Endothelial cell of umbilical vein (primary cell): ENCODE measurements at regions not wholly inside any gene's neighbourhood (a gene's known extent, or its start where the extent isn't known, plus 50 kb on each side); places are given as distances from the start of the nearest gene placed in this dataset.

Experiments used
- BruUV-seq: library from RNA; stranded (reverse); fragments of 400-500 nt; replicated peaks from 2 replicates; lab custom pipeline; 2021; lab: Mats Ljungman, UMichigan
- CTCF ChIA-PET: fragments of 300-600, 350-600 bp; sonication (Branson Sonifier 250); formaldehyde crosslinking; loops from one replicate; lab custom pipeline; 2021; ENCODE audit warnings: antibody characterized with exemption, inconsistent platforms; lab: Charles Lee
- POLR2A ChIA-PET: fragments of 300-600, 350-600 bp; sonication (Branson Sonifier 250); formaldehyde crosslinking; loops from one replicate; lab custom pipeline; 2021; ENCODE audit warnings: antibody characterized with exemption, inconsistent platforms; lab: Charles Lee
- DNase-seq: peaks from one replicate; pipeline ENCODE4 v3.0.0-alpha.2; 2011; ENCODE audit warnings: low read depth, low spot score
- FAIRE-seq: peaks from 2 replicates; lab custom pipeline; 2011; peaks lifted over from hg19 to GRCh38; lab: Jason Lieb, UNC
- H2AFZ ChIP-seq: 2 replicates; pipeline ENCODE4 v1.6.0; 2012; ENCODE audit warnings: low read depth, low read length, control low read depth, inconsistent platforms
- H3K27ac ChIP-seq: 2 replicates; pipeline ENCODE4 v1.5.1; 2011; ENCODE audit warnings: low read depth, mild to moderate bottlenecking, control low read depth, low read length, moderate library complexity; ENCODE audit not compliant: insufficient read depth
- H3K27me3 ChIP-seq, 2 experiments: 2 replicates each; pipeline versions ENCODE4 v1.6.0 to v1.6.1; 2011; ENCODE audit warnings: low read length in 2 of 2, mixed read lengths in 1 of 2; ENCODE audit not compliant: control insufficient read depth in 2 of 2, insufficient read depth in 2 of 2
- H3K36me3 ChIP-seq, 2 experiments: 2 replicates in 1 of 2; 3 replicates in 1 of 2; pipeline ENCODE4 v1.5.1; 2011; ENCODE audit warnings: low read length in 2 of 2, mild to moderate bottlenecking in 1 of 2, moderate library complexity in 1 of 2; ENCODE audit not compliant: control insufficient read depth in 2 of 2, insufficient read depth in 2 of 2; ENCODE audit errors: extremely low read depth in 1 of 2
- H3K4me1 ChIP-seq: 3 replicates; pipeline ENCODE4 v1.5.1; 2011; ENCODE audit warnings: mild to moderate bottlenecking, low read length; ENCODE audit not compliant: control insufficient read depth, insufficient read depth; ENCODE audit errors: extremely low read depth
- H3K4me2 ChIP-seq: 2 replicates; pipeline ENCODE4 v1.6.1; 2011; ENCODE audit warnings: low read length, control low read depth, mixed read lengths; ENCODE audit not compliant: insufficient read depth
- H3K4me3 ChIP-seq, 3 experiments: fragments of 200-600 bp in 1 of 3; sonication (generic), shearing (Covaris generic) in 1 of 3; replicated peaks in 1 of 3; 2 replicates each; pipeline ENCODE4 v1.5.1; 2011 to 2016; ENCODE audit warnings: control low read depth in 3 of 3, low read length in 3 of 3, mild to moderate bottlenecking in 2 of 3, inconsistent platforms in 1 of 3, low read depth in 1 of 3, moderate library complexity in 1 of 3; ENCODE audit not compliant: insufficient read depth in 1 of 3
- H3K79me2 ChIP-seq: 2 replicates; pipeline ENCODE4 v1.6.0; 2012; ENCODE audit warnings: low read length, inconsistent platforms; ENCODE audit not compliant: control insufficient read depth, insufficient read depth
- H3K9ac ChIP-seq: replicated peaks from 2 replicates; pipeline ENCODE3; 2011; ENCODE audit warnings: low read length, control low read depth; ENCODE audit not compliant: insufficient read depth; ENCODE audit errors: extremely low read depth
- H3K9me1 ChIP-seq: replicated peaks from 3 replicates; pipeline ENCODE4 v1.6.0; 2011; ENCODE audit warnings: mild to moderate bottlenecking, low read length; ENCODE audit not compliant: control insufficient read depth, insufficient read depth; ENCODE audit errors: extremely low read depth
- H3K9me3 ChIP-seq: replicated peaks from 2 replicates; pipeline ENCODE4 v1.5.1; 2012; ENCODE audit warnings: low read length, inconsistent platforms; ENCODE audit not compliant: control insufficient read depth, insufficient read depth
- H4K20me1 ChIP-seq: replicated peaks from 2 replicates; pipeline ENCODE3; 2011; ENCODE audit warnings: mild to moderate bottlenecking, low read length; ENCODE audit not compliant: control insufficient read depth, insufficient read depth; ENCODE audit errors: extremely low read depth
- CTCF ChIP-seq, 2 donors: IDR thresholded peaks; 1 replicate in 1 of 2; 2 replicates in 1 of 2; pipeline ENCODE4 v1.5.1; 2011; ENCODE audit warnings: low read length in 2 of 2, mild to moderate bottlenecking in 2 of 2, moderate library complexity in 2 of 2, control low read depth in 1 of 2, inconsistent platforms in 1 of 2, low read depth in 1 of 2; ENCODE audit not compliant: insufficient read depth in 1 of 2; ENCODE audit errors: extremely low read depth in 1 of 2
- FOS ChIP-seq: IDR thresholded peaks from 2 replicates; pipeline ENCODE4 v1.6.1; 2011; ENCODE audit warnings: mild to moderate bottlenecking, low read length, moderate library complexity, borderline replicate concordance; ENCODE audit not compliant: insufficient read depth
- GATA2 ChIP-seq: IDR thresholded peaks from 2 replicates; pipeline ENCODE4 v1.7.0; 2011; ENCODE audit warnings: low read depth, mild to moderate bottlenecking, moderate library complexity, mixed read lengths, low read length; ENCODE audit not compliant: insufficient read length, insufficient read depth
- JUN ChIP-seq: IDR thresholded peaks from 2 replicates; pipeline ENCODE4 v1.6.1; 2011; ENCODE audit warnings: borderline replicate concordance, low read depth; ENCODE audit not compliant: insufficient read length, insufficient read depth
- MAX ChIP-seq: IDR thresholded peaks from 2 replicates; pipeline ENCODE4 v1.6.1; 2011; ENCODE audit not compliant: insufficient read depth, insufficient read length
- MYC ChIP-seq: IDR thresholded peaks from one replicate; pipeline ENCODE4 v1.6.1; 2011; ENCODE audit warnings: mild to moderate bottlenecking, low read depth, low read length
- POLR2A ChIP-seq: IDR thresholded peaks from 2 replicates; pipeline ENCODE4 v1.6.1; 2012; ENCODE audit warnings: low read depth, mild to moderate bottlenecking, control low read depth, low read length
- POLR2AphosphoS5 ChIP-seq: IDR thresholded peaks from 2 replicates; pipeline ENCODE4 v1.6.1; 2012; ENCODE audit warnings: low read depth, mild to moderate bottlenecking, control low read depth, low read length, moderate library complexity; ENCODE audit not compliant: insufficient read depth
- dilution Hi-C: fragments of 300-500 bp; cut with MboI; formaldehyde crosslinking; loops from one replicate; pipeline ENCODE4 v1.15.0; 2019; ENCODE audit warnings: low sequenced_read_pairs; ENCODE audit not compliant: extremely low pct_ligation_motif_present
- intact Hi-C: fragments of 100-400 bp; cut with micrococcal nuclease; formaldehyde crosslinking; loops from one replicate; pipeline ENCODE4 v1.10.0; 2022

- CTCF ChIA-PET = interaction anchor here (1.1 to 2.7 kb wide), 3 partner anchors 10 to 150 kb away, joined by 4 to 10 read pairs (median 4); no protein-coding TSS in a partner anchor
- no TSS peak for BruUV-seq
These were observed 120.3 kb downstream of the ASB7 start for GRCh38 chr15:100722551-100723314.

More at GRCh38 chr15:100722551-100723314, 120.3 kb downstream of the ASB7 start:
- DNase-seq (no peak), FAIRE-seq (no peak)
- no peak for TF ChIP-seq MAX
- no peak for TF ChIP-seq CTCF (IDR thresholded peaks at IDR 0.05; ENCODE audit: extremely low read depth in 1 of 2, insufficient read depth in 1 of 2, low read depth in 1 of 2, low read length in 2 of 2)
- no peak for TF ChIP-seq GATA2
- peak; percentile 13 for TF ChIP-seq JUN
- no peak for TF ChIP-seq MYC
- no peak for TF ChIP-seq POLR2A
- no peak for TF ChIP-seq POLR2AphosphoS5
- peak; percentile 4 for TF ChIP-seq FOS
- Histone ChIP-seq H3K79me2 (no peaks in the 10 kb centered on the region), H3K27me3 (no peaks in the 10 kb centered on the region), H3K9me1 (no peaks in the 10 kb centered on the region), H3K4me2 (no peak overlapping the region), H2AFZ (no peak overlapping the region), H4K20me1 (no peaks in the 10 kb centered on the region), H3K36me3 (no peaks in the 10 kb centered on the region), H3K4me1 (peaks cover 27% of the 10 kb centered on the region), H3K4me3 (no peak overlapping the region), H3K27ac (peak overlapping the region; percentile 82), H3K9ac (peak overlapping the region; percentile 30), H3K9me3 (no peaks in the 10 kb centered on the region)
- intact Hi-C loops (loop anchor here (5.0 kb wide), 2 partner anchors 150 to 555 kb away; partner anchors contain the start of gene SELENOS), dilution Hi-C loops (no loop called here)
- POLR2A ChIA-PET = no interaction called here
